ENCODE measurements at regions not wholly inside any gene's neighbourhood (a gene's known extent, or its start where the extent isn't known, plus 50 kb on each side); places are given as distances from the start of the nearest gene placed in this dataset.

DNA sequence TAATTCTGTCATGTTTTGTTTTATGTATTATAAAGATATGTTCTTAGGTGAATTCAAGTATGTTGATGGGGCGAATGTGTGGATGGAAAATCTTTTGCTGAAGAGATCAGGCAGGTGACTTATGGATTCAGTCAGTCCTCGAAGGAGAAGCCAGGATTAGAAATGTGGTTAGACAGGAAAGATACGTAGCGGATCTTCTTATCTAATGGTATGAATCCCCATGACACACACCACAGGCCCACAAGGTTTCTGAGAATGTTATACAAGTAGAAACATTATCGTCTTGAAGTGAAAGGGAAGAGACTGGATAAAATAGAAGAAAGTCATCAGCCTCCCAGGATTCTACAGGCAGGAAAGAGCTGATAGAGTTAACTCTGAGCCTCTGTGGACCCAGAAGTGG lies 69.0 kb upstream of the RFXAP start:
- no peak for DNase-seq (ENCODE audit: low read depth)

GRCh38 chr13:36750461-36750860 lies 68.6 kb upstream of the RFXAP start:
- DNase-seq (ENCODE audit: low read depth): no peak

DNA sequence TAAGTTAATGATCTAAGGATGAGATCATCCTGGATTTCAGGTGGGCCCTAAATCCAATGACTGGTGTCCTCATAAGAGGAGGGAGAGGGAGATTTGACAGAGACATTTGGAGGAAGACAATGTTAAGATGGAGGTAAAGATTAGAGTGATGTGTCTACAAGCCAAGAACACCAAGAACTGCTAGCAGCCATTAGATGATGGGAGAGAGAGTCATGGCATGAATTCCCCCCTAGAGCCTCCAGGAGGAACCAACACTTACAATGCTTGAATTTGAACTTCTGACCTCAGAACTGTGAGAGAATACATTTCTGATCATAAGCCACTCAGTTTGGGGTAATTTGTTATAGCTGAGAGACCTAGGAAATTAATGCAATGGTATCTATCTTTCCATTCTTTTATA lies 68.1 kb upstream of the RFXAP start:
- DNase-seq (ENCODE audit: low read depth): no peak

DNA sequence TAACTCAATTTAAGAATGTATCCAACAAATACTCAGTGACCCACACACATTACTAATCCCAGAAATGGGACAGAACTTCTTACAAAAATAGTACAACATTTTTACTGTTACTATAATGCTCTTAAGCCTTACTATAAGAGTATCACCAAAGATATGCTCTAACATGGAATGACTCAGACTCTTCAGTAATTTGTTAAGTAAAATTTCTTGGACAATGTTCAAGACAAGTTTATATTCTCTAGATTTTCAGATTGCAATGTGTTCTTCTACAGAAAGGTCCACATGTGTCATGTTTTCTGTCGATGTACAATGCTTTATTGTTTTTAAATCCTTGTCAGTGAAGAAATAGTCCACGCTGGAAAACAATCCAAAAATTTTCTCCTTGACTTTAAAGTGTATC lies 66.3 kb upstream of the RFXAP start:
- DNase-seq (ENCODE audit: low read depth): no peak

- no peak for DNase-seq (ENCODE audit: low read depth)
Measured at GRCh38 chr13:36753176-36753575, 65.8 kb upstream of the RFXAP start.

GRCh38 chr13:36758345-36758744 lies 60.7 kb upstream of the RFXAP start:
- no peak for DNase-seq (ENCODE audit: low read depth)

DNA sequence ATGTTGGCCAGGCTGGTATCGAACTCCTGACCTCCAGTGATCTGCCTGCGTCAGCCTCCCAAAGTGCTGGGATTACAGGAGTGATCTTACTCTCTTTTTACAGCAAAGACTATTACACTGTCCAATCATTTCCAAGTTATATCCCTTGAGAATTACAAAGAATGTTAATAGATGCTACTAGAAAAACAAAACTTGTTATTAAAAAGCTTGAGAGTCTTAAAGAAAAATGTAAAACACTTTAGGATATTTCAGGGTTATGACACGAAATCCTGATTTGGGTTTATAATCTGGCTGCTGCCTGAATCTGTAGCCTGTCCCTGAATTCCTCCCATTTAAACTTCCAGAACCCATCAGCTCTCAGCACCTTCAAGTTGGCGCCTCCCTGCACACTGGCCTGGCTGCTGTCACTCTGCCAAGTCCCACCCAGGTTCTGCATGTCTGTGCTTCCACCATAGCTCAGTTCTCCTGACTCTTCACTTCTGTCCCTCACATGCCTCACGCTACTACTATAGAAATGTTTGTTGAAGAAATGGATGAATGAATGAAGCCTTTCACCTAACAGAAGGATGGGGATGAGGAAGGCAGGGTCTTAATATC lies 55.8 kb upstream of the RFXAP start:
- no peak for DNase-seq (ENCODE audit: low read depth)

GRCh38 chr13:36764536-36764935 lies 54.5 kb upstream of the RFXAP start:
- no peak for DNase-seq (ENCODE audit: low read depth)

DNA sequence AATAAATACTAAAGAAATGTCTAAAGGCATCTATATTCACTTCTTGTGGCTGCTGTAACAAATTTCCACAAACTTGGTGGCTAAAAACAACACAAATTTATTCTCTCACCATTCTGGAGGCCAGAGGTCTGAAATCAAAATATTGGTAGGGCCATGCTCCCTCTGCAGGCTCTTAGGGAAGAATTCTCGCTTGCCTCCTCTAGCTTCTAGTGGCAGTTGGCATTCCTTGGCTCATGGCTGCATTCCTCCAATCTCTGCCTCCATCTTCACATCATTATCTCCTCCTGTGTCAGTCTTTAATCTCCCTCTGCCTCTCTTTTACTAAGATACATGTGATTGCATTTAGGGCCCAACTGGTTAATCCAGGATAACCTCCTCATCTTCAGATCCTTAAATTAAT lies 54.1 kb upstream of the RFXAP start:
- DNase-seq (ENCODE audit: low read depth): no peak

DNA sequence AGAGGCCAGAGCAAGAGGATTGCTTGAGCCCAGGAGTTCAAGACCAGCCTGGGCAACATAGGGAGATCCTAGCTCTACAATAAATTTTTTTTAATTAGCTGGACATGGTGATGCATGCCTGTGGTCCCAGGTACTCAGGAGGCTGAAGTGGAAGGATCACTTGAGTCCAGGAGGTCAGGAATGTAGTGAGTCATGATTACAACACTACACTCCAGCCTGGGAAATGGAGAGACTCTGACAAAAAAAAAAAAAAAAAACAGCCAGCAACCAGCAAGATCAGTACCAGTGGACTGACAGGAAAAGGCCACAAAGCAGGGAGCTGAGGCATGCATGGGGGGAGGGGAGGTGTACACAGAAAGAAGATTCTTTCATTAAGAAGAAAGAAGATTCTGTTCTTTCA lies 52.7 kb upstream of the RFXAP start:
- peak; percentile 92 for DNase-seq (ENCODE audit: low read depth)

DNA sequence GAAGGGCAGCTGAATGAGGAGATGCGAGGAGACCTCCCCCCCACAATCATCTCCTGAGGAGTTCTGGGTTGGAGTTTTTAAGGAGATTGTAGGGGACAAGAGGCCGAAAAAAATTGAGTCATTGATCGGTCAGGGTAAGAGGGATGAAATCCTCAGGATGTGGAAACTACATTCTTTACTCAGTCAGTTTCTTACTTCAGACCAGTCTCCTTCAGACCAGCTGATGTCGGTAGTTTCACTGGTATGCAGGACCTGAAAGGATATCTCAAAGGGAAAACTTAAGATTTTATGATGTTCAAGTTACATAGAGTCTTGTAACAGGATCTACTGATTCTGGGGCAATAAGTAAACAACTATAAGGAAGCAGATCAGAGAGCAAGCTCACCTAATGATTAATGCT lies 51.7 kb upstream of the RFXAP start:
- DNase-seq (ENCODE audit: low read depth): no peak

DNA sequence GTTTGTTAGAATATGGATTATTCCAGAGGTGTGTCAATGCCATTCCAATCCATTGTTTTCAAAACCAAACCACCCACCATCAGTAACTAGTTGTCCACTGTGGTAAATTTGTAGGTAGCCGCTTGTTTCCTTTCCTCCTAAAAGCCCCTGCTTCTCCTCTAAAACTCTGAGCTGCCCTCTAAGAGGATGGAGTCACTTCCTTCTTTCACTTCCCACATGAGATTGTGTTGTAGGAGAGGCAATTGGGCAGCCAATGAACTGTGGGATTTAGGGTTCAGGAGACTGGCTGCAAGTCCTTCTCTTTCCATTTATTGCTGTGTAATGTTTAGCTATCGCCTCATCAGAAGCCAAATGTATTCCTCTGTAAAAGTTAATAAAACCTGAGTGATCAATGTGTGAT lies 49.9 kb upstream of the RFXAP start:
- no peak for DNase-seq (ENCODE audit: low read depth)
